MM.1S (cell line): ENCODE measurements at regions not wholly inside any gene's neighbourhood (a gene's known extent, or its start where the extent isn't known, plus 50 kb on each side); places are given as distances from the start of the nearest gene placed in this dataset.

ENCODE experiments used
- DNase-seq: peaks from one replicate; pipeline ENCODE4 v3.0.0-alpha.2; 2015
- H2AFZ ChIP-seq: fragments of 300-600 bp; sonication (generic); 2 replicates; pipeline ENCODE4 v1.6.0; 2016; ENCODE audit warnings: antibody characterized with exemption, low read length
- H3F3A ChIP-seq: fragments of 300-600 bp; sonication (generic); 2 replicates; pipeline ENCODE4 v1.6.1; 2016; ENCODE audit warnings: mild to moderate bottlenecking, antibody characterized with exemption, low read length, moderate library complexity, mixed read lengths; ENCODE audit not compliant: insufficient read depth
- H3K27ac ChIP-seq: fragments of 300-600 bp; sonication (generic); 2 replicates; pipeline ENCODE4 v1.5.1; 2016; ENCODE audit warnings: mild to moderate bottlenecking, low read length
- H3K27me3 ChIP-seq: fragments of 300-600 bp; sonication (generic); replicated peaks from 2 replicates; pipeline ENCODE4 v1.6.0; 2016; ENCODE audit warnings: low read length; ENCODE audit not compliant: insufficient read depth
- H3K36me3 ChIP-seq: fragments of 300-600 bp; sonication (generic); replicated peaks from 2 replicates; pipeline ENCODE4 v1.6.1; 2016; ENCODE audit warnings: mild to moderate bottlenecking, low read length, mixed read lengths; ENCODE audit not compliant: insufficient read depth
- H3K4me1 ChIP-seq: fragments of 300-600 bp; sonication (generic); 2 replicates; pipeline ENCODE4 v1.6.1; 2016; ENCODE audit warnings: low read length, mixed read lengths
- H3K4me2 ChIP-seq: fragments of 300-600 bp; sonication (generic); 2 replicates; pipeline ENCODE4 v1.6.0; 2016; ENCODE audit warnings: low read depth, low read length
- H3K4me3 ChIP-seq: fragments of 300-600 bp; sonication (generic); 2 replicates; pipeline ENCODE4 v1.5.1; 2016; ENCODE audit warnings: low read length, mixed read lengths
- H3K79me2 ChIP-seq: fragments of 300-600 bp; sonication (generic); 2 replicates; pipeline ENCODE4 v1.6.1; 2016; ENCODE audit warnings: mixed run types, low read length, mixed read lengths
- H3K9ac ChIP-seq: fragments of 300-600 bp; sonication (generic); 2 replicates; pipeline ENCODE4 v1.6.1; 2016; ENCODE audit warnings: low read length, mixed read lengths
- H3K9me2 ChIP-seq: fragments of 300-600 bp; sonication (generic); replicated peaks from 2 replicates; pipeline ENCODE4 v1.6.1; 2016; ENCODE audit warnings: mild to moderate bottlenecking, low read length, mixed read lengths; ENCODE audit not compliant: insufficient read depth
- H3K9me3 ChIP-seq: fragments of 300-600 bp; sonication (generic); replicated peaks from 2 replicates; pipeline ENCODE4 v1.6.1; 2016; ENCODE audit warnings: mild to moderate bottlenecking, low read length, mixed read lengths; ENCODE audit not compliant: insufficient read depth
- H4K20me1 ChIP-seq: fragments of 300-600 bp; sonication (generic); 2 replicates; pipeline ENCODE4 v1.6.1; 2016; ENCODE audit warnings: mild to moderate bottlenecking, low read length, moderate library complexity, mixed read lengths; ENCODE audit not compliant: insufficient read depth
- EZH2 ChIP-seq: fragments of 300-600 bp; sonication (generic); optimal IDR thresholded peaks from 2 replicates; pipeline ENCODE3; 2017; ENCODE audit warnings: low read depth, mild to moderate bottlenecking, antibody characterized with exemption, low read length, mixed read lengths
- EZH2phosphoT487 ChIP-seq: fragments of 300-600 bp; sonication (generic); IDR thresholded peaks from 2 replicates; pipeline ENCODE4 v1.6.1; 2018; ENCODE audit warnings: antibody characterized with exemption, low read length
- TF ChIP-seq, protein P1 (sequence below): fragments of 300-600 bp; sonication (generic); IDR thresholded peaks from 2 replicates; pipeline ENCODE4 v1.5.1; 2016; ENCODE audit warnings: antibody characterized with exemption, low read length, mixed read lengths

DNA sequence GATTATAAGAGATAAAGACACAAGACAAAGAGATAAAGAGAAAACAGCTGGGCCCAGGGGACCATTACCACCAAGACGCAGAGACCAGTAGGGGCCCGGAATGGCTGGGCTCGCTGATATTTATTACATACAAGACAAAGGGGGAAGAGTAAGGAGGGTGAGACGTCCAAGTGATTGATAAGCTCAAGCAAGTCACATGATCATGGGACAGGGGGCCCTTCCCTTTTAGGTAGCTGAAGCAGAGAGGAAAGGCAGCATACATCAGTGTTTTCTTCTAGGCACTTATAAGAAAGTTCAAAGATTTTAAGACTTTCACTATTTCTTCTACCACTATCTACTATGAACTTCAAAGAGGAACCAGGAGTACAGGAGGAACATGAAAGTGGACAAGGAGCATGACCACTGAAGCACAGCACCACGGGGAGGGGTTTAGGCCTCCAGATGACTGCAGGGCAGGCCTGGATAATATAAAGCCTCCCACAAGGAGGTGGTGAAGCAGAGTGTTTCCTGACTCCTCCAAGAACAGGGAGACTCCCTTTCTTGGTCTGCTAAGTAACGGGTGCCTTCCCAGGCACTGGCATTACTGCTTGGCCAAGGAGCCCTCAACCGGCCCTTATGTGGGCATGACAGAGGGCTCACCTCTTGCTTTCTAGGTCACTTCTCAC lies 63.9 kb upstream of the ARL4D start:
- no peaks in the 10 kb centered on the region for H3K36me3 ChIP-seq
- no peaks in the 10 kb centered on the region for H3K79me2 ChIP-seq
- H3K9ac ChIP-seq: no peak overlapping the region
- DNase-seq: no peak
- no peaks in the 10 kb centered on the region for H3F3A ChIP-seq
- H3K4me1 ChIP-seq: no peaks in the 10 kb centered on the region
- no peak overlapping the region for H3K27ac ChIP-seq
- TF ChIP-seq, protein P1, sequence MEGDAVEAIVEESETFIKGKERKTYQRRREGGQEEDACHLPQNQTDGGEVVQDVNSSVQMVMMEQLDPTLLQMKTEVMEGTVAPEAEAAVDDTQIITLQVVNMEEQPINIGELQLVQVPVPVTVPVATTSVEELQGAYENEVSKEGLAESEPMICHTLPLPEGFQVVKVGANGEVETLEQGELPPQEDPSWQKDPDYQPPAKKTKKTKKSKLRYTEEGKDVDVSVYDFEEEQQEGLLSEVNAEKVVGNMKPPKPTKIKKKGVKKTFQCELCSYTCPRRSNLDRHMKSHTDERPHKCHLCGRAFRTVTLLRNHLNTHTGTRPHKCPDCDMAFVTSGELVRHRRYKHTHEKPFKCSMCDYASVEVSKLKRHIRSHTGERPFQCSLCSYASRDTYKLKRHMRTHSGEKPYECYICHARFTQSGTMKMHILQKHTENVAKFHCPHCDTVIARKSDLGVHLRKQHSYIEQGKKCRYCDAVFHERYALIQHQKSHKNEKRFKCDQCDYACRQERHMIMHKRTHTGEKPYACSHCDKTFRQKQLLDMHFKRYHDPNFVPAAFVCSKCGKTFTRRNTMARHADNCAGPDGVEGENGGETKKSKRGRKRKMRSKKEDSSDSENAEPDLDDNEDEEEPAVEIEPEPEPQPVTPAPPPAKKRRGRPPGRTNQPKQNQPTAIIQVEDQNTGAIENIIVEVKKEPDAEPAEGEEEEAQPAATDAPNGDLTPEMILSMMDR: no peak
- no peak for TF ChIP-seq EZH2phosphoT487
- TF ChIP-seq EZH2: no peak
- no peaks in the 10 kb centered on the region for H3K9me3 ChIP-seq
- H3K4me2 ChIP-seq: no peak overlapping the region
- H3K27me3 ChIP-seq: peaks cover 34% of the 10 kb centered on the region
- no peaks in the 10 kb centered on the region for H3K9me2 ChIP-seq
- H2AFZ ChIP-seq: no peak overlapping the region
- no peak overlapping the region for H3K4me3 ChIP-seq
- H4K20me1 ChIP-seq: no peaks in the 10 kb centered on the region

DNA sequence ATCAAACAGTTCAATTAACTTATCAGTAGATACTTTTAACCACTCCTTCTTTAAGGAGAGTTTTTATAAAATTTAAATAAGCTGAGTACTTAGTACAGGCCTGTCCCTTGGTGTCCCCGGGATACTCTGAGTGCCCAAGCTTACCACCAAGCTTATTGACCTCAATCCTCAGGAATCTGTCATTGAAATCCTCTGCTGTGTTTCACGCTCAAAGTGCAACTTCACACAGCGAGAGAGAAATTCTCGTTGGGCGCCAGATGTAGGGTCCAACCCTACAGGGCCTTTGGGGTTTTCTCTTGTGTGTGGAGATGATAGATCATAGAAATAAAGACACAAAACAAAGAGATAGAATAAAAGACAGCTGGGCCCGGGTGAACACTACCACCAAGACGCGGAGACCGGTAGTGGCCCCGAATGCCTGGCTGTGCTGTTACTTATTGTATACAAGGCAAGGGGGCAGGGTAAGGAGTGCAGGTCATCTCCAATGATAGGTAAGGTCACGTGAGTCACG lies 65.3 kb upstream of the ARL4D start:
- H3K9me3 ChIP-seq: no peaks in the 10 kb centered on the region
- DNase-seq: no peak
- H3K79me2 ChIP-seq: no peaks in the 10 kb centered on the region
- no peak overlapping the region for H3K9ac ChIP-seq
- no peaks in the 10 kb centered on the region for H4K20me1 ChIP-seq
- H3K4me3 ChIP-seq: no peak overlapping the region
- no peak overlapping the region for H3K27ac ChIP-seq
- no peaks in the 10 kb centered on the region for H3K4me1 ChIP-seq
- H2AFZ ChIP-seq: no peak overlapping the region
- H3K4me2 ChIP-seq: peak overlapping the region; percentile 55; the same call in 1 of the 2 replicates
- no peaks in the 10 kb centered on the region for H3K36me3 ChIP-seq
- no peaks in the 10 kb centered on the region for H3F3A ChIP-seq
- TF ChIP-seq, protein P1: no peak
- H3K27me3 ChIP-seq: peaks cover 44% of the 10 kb centered on the region
- no peaks in the 10 kb centered on the region for H3K9me2 ChIP-seq

DNA sequence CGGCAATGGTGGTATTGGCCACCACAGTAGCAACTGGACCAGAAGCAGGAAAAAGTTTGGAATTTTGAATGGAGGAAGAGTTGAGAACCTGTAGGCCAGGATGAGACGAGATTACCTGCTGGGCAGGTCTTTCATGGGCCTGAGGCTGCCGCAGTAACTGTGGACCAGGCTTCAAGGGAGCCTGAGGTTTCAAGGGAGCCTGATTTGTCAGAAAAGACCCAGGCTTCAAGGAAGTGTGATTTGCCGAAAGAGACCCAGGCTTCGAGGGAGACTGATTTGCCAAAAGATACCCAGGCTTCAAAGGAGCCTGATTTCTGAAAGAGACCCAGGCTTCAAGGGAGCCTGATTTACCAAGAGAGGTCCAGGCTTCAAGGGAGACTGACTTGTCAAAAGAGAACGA lies 66.6 kb upstream of the ARL4D start:
- no peak overlapping the region for H3K4me3 ChIP-seq
- no peaks in the 10 kb centered on the region for H3F3A ChIP-seq
- TF ChIP-seq EZH2phosphoT487 (no peak), EZH2 (no peak)
- TF ChIP-seq, protein P1: no peak
- no peaks in the 10 kb centered on the region for H3K36me3 ChIP-seq
- H3K27me3 ChIP-seq: peaks cover 56% of the 10 kb centered on the region
- no peak overlapping the region for H2AFZ ChIP-seq
- H3K9me3 ChIP-seq: no peaks in the 10 kb centered on the region
- no peaks in the 10 kb centered on the region for H3K79me2 ChIP-seq
- H4K20me1 ChIP-seq: no peaks in the 10 kb centered on the region
- H3K4me2 ChIP-seq: no peak overlapping the region
- no peak overlapping the region for H3K9ac ChIP-seq
- DNase-seq: no peak
- H3K9me2 ChIP-seq: no peaks in the 10 kb centered on the region
- H3K4me1 ChIP-seq: no peaks in the 10 kb centered on the region
- no peak overlapping the region for H3K27ac ChIP-seq
